RWPE1 (cell line): ENCODE measurements at regions not wholly inside any gene's neighbourhood (a gene's known extent, or its start where the extent isn't known, plus 50 kb on each side); places are given as distances from the start of the nearest gene placed in this dataset.

ENCODE experiments used
- CTCF ChIA-PET: fragments of 350-600 bp; sonication (Branson Sonifier 250); formaldehyde crosslinking; extraction: SDS; loops from one replicate; lab custom pipeline; 2021; lab: Yijun Ruan, JAX
- POLR2A ChIA-PET: fragments of 400-600 bp; formaldehyde crosslinking; extraction: SDS; loops from one replicate; lab custom pipeline; 2020; ENCODE audit warnings: antibody characterized with exemption; ENCODE audit not compliant: low non-redundant PET; lab: Yijun Ruan, JAX
- DNase-seq: peaks from one replicate; pipeline ENCODE4 v3.0.0; 2012; ENCODE audit warnings: low spot score
- H3K27ac ChIP-seq: fragments of 450-650 bp; 2 replicates; pipeline ENCODE4 v1.5.1; 2017
- CTCF ChIP-seq: fragments of 450-650 bp; conservative IDR thresholded peaks from 2 replicates; pipeline ENCODE4 v1.5.1; 2017; ENCODE audit warnings: low read depth, mild to moderate bottlenecking

DNA sequence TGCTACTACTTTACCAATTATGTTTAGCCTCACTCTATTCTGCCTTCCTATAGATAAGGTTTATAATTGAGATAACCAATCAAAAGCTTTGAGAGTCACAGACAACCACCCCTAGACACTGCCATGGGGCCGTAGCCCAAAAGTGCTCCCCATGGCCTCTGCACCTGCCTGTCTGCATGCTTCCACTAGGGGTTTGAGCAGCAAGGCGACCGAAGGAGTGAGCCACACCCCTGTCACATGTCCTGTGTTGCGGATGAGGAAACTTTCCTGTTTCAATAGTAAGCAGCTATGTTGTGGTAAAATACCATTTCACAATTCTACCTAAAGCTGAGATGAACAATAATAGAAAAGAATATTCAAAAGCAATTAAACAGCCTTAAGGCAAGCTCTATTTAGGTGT is 856.0 kb upstream of the FRG1 start:
- no peak overlapping the region for H3K27ac ChIP-seq
- CTCF ChIA-PET, result interaction anchor here (0.6 kb wide), 1 partner anchor 38 kb away, joined by 3 read pairs; no protein-coding TSS in a partner anchor
- POLR2A ChIA-PET, result no interaction called here
- no peak for TF ChIP-seq CTCF
- no peak for DNase-seq

- H3K27ac ChIP-seq, result no peak overlapping the region
- no peak for DNase-seq
- POLR2A ChIA-PET, result no interaction called here
- TF ChIP-seq CTCF, result no peak
- CTCF ChIA-PET, result no interaction called here
Measured at GRCh38 chr4:189087971-189088370, 852.7 kb upstream of the FRG1 start.

DNA sequence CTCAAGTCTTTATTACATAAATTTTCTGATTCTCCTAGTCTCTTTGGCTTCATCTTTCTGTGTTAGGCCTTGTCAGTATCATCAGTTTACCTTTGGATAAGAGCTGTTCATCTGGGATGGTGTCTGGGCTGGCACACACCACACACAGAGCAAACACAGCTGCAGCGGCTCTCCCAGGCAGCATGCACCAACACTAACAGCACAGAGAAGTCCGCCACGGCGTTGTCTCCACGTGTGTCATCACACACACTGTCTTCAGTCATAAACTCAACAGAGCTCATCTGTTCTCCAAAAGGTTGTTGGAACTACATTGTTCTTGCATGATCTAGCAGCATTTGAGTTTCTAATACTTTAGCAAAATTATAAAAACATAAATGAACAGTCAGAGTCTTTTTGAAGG is 851.9 kb upstream of the FRG1 start:
- POLR2A ChIA-PET, result no interaction called here
- DNase-seq, result no peak
- CTCF ChIA-PET, result no interaction called here
- no peak for TF ChIP-seq CTCF
- no peak overlapping the region for H3K27ac ChIP-seq

GRCh38 chr4:189090174-189090814 is 850.4 kb upstream of the FRG1 start:
- peak; percentile 27 for DNase-seq
- TF ChIP-seq CTCF, result peak; percentile 39
- CTCF ChIA-PET, result interaction anchor here (0.6 to 0.8 kb wide), 2 partner anchors 10 to 40 kb away, joined by 3 to 4 read pairs; no protein-coding TSS in a partner anchor
- POLR2A ChIA-PET, result no interaction called here
- H3K27ac ChIP-seq, result no peak overlapping the region

- DNase-seq, result no peak
- no peak overlapping the region for H3K27ac ChIP-seq
- CTCF ChIA-PET, result no interaction called here
- TF ChIP-seq CTCF, result no peak
- POLR2A ChIA-PET, result no interaction called here
Measured at GRCh38 chr4:189092581-189092980, 848.1 kb upstream of the FRG1 start.

- DNase-seq, result no peak
- ChIA-PET POLR2A (no interaction called here), CTCF (interaction anchor here (0.6 kb wide), 2 partner anchors 36 to 163 kb away, joined by 4 read pairs; no protein-coding TSS in a partner anchor)
- no peak overlapping the region for H3K27ac ChIP-seq
- no peak for TF ChIP-seq CTCF
Measured at GRCh38 chr4:189096108-189096507, 844.6 kb upstream of the FRG1 start.
